ENCODE measurements at regions not wholly inside any gene's neighbourhood (a gene's known extent, or its start where the extent isn't known, plus 50 kb on each side); places are given as distances from the start of the nearest gene placed in this dataset.
A peak's percentile ranks its signal among the peaks of the same experiment; 100 is the strongest.

DNA sequence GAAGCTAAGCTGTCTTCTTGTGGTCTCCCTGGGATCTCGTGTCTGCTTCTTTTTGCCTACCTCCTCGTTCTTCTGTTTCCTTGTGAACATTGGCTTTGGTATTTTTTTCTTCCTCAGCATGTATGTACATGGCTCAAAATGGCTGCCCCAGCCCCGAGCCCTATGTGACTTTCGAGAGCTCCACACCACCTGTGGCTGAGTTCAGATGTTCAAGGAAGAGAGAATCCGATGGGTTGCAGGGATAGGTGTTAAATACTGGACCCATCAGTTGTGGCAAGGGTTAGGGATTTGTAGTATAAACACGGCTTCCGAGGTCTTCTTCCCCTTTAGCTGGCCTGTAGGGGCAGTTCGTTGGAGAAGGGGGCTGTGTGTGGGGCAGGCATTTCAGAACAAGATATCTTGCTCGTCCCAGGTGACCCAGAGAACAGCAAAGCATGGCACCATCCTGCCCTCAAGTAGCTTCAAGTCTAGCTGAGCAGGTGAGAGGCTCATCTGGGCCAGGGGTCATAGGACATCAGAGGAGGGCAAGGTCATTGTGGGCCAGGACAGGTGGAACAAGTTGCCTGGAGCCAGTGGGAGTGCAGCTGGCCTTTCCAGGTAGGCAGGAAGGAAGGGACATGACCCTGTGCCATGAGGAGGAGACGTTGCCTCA lies 57.2 kb upstream of the COMTD1 start:
- peak; percentile 54 for DNase-seq (ENCODE audit: extremely low spot score, unreplicated experiment)
- H3K27ac Mint-ChIP-seq (ENCODE audit: unreplicated experiment), result no peak overlapping the region
- no peaks in the 10 kb centered on the region for H3K36me3 Mint-ChIP-seq (ENCODE audit: unreplicated experiment)
- no peaks in the 10 kb centered on the region for H3K27me3 Mint-ChIP-seq (ENCODE audit: unreplicated experiment)
- peaks cover 7% of the 10 kb centered on the region for H3K4me1 Mint-ChIP-seq (ENCODE audit: unreplicated experiment)
- H3K9me3 Mint-ChIP-seq (ENCODE audit: unreplicated experiment), result no peaks in the 10 kb centered on the region
- TF ChIP-seq, protein P1, sequence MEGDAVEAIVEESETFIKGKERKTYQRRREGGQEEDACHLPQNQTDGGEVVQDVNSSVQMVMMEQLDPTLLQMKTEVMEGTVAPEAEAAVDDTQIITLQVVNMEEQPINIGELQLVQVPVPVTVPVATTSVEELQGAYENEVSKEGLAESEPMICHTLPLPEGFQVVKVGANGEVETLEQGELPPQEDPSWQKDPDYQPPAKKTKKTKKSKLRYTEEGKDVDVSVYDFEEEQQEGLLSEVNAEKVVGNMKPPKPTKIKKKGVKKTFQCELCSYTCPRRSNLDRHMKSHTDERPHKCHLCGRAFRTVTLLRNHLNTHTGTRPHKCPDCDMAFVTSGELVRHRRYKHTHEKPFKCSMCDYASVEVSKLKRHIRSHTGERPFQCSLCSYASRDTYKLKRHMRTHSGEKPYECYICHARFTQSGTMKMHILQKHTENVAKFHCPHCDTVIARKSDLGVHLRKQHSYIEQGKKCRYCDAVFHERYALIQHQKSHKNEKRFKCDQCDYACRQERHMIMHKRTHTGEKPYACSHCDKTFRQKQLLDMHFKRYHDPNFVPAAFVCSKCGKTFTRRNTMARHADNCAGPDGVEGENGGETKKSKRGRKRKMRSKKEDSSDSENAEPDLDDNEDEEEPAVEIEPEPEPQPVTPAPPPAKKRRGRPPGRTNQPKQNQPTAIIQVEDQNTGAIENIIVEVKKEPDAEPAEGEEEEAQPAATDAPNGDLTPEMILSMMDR (IDR thresholded peaks at IDR 0.05), result no peak
- no peak overlapping the region for H3K4me3 Mint-ChIP-seq (ENCODE audit: unreplicated experiment)

DNA sequence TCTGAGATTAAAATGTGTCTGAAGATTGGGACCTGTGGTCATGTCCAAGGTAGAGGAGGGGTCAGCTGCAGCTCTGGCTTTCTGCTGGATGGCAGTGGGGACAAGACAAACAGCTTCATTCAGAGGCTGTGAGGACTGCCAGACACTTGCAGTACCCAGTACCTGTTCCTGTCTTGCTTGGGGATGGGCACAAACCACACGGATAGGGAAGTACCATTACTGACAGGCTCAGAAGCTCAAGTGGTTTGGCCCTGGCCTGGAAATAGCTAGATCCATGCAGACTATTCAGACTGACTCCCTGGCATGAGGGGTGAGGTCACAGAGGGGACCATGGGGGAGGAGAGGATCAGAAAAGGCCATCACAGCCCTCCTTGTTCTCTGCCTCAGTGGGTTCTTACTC lies 56.0 kb upstream of the COMTD1 start:
- Mint-ChIP-seq H3K27ac (ENCODE audit: unreplicated experiment) (no peak overlapping the region), H3K4me1 (ENCODE audit: unreplicated experiment) (peaks cover 7% of the 10 kb centered on the region), H3K27me3 (ENCODE audit: unreplicated experiment) (peaks cover 7% of the 10 kb centered on the region), H3K9me3 (ENCODE audit: unreplicated experiment) (no peaks in the 10 kb centered on the region), H3K4me3 (ENCODE audit: unreplicated experiment) (no peak overlapping the region), H3K36me3 (ENCODE audit: unreplicated experiment) (no peaks in the 10 kb centered on the region)
- TF ChIP-seq, protein P1 (IDR thresholded peaks at IDR 0.05), result no peak
- no peak for DNase-seq (ENCODE audit: extremely low spot score, unreplicated experiment)

DNA sequence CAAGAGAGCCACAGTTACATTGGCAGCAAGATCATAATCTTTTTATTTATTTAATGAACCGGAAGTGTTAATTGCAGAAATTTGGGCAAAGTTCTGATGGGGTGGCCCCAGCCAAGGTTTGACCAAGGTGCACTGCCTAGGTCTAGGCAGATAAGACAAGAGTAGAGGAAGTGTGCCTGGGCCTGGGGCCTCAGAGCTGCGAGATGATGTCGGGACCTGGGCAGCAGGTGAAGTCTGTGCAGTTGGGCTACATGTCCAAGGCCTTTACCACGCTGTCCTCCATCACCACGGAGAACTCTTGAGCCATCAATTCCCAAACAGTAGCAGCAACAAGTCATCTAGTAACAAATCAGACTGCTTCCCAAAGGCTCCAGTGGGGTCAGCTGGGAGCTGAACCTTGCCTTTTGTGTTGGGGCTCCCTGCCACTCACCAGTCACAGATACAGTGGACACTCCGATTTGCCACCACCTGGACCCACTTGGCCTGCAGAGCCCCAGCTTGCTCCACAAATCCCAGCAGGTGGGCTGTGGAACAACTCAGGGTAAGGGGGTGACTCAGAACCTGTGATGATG lies 52.5 kb upstream of the COMTD1 start:
- peaks cover 9% of the 10 kb centered on the region for H3K4me1 Mint-ChIP-seq (ENCODE audit: unreplicated experiment)
- no peak overlapping the region for H3K4me3 Mint-ChIP-seq (ENCODE audit: unreplicated experiment)

DNA sequence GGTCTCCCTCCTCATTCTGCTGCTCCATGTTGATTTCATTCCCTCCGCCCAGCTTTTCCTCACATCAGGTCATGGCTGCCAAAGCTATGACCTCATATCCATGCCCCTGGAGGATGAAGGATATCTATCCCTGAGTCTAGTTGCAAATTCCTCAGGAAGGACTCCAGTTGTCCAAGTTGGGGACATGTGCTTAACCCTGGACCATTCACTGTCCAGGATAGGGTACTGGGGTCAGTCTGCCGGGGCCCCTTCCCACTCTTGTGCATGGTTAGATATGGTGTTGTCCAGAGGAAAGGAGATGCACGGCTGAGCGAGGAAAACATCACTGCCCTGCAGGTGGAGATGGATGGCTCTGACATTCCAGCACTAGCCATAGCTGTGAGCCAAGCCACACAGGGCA lies 51.9 kb upstream of the COMTD1 start:
- Mint-ChIP-seq H3K4me3 (ENCODE audit: unreplicated experiment) (no peak overlapping the region), H3K4me1 (ENCODE audit: unreplicated experiment) (peaks cover 12% of the 10 kb centered on the region), H3K27ac (ENCODE audit: unreplicated experiment) (no peak overlapping the region), H3K36me3 (ENCODE audit: unreplicated experiment) (no peaks in the 10 kb centered on the region), H3K9me3 (ENCODE audit: unreplicated experiment) (no peaks in the 10 kb centered on the region), H3K27me3 (ENCODE audit: unreplicated experiment) (peaks cover 18% of the 10 kb centered on the region)
- peak; percentile 76 for DNase-seq (ENCODE audit: extremely low spot score, unreplicated experiment)
- TF ChIP-seq, protein P1 (IDR thresholded peaks at IDR 0.05), result no peak

More for the DNA sequence above, 52.5 kb upstream of the COMTD1 start:
- DNase-seq (ENCODE audit: extremely low spot score, unreplicated experiment), result peak; percentile 66
- Mint-ChIP-seq H3K27me3 (ENCODE audit: unreplicated experiment) (peaks cover 18% of the 10 kb centered on the region), H3K36me3 (ENCODE audit: unreplicated experiment) (no peaks in the 10 kb centered on the region), H3K9me3 (ENCODE audit: unreplicated experiment) (no peaks in the 10 kb centered on the region), H3K27ac (ENCODE audit: unreplicated experiment) (no peak overlapping the region)
- TF ChIP-seq, protein P1 (IDR thresholded peaks at IDR 0.05), result no peak

DNA sequence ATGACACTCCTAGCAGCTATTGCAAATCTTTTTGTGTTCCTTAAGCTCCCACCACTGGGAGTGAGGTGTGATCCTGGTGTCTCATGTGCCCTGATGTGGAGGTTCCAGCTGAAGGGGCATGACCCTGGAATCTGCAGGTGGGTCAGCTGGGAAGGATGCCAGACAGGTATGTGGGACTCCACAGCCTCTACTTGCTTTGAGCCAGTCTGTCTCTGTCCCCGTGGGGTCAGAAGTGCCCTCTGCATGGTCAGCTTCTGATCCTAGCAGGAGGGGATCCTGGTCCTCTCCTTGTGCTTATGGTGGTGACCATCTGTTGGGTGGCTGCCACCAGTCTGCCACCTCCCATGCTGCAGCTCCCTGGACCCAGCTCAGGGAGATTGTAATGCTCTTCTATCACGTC lies 51.1 kb upstream of the COMTD1 start:
- Mint-ChIP-seq H3K36me3 (ENCODE audit: unreplicated experiment) (no peaks in the 10 kb centered on the region), H3K27me3 (ENCODE audit: unreplicated experiment) (peaks cover 18% of the 10 kb centered on the region), H3K27ac (ENCODE audit: unreplicated experiment) (no peak overlapping the region), H3K4me3 (ENCODE audit: unreplicated experiment) (no peak overlapping the region), H3K4me1 (ENCODE audit: unreplicated experiment) (peaks cover 12% of the 10 kb centered on the region), H3K9me3 (ENCODE audit: unreplicated experiment) (no peaks in the 10 kb centered on the region)
- DNase-seq (ENCODE audit: extremely low spot score, unreplicated experiment), result peak; percentile 66
- TF ChIP-seq, protein P1 (IDR thresholded peaks at IDR 0.05), result no peak

All from osteocyte (in vitro differentiated cells).